H1 (cell line): ENCODE measurements at regions not wholly inside any gene's neighbourhood (a gene's known extent, or its start where the extent isn't known, plus 50 kb on each side); places are given as distances from the start of the nearest gene placed in this dataset.

Experiments used
- CTCF ChIA-PET: fragments of 300-600 bp; sonication (Branson Sonifier 250); formaldehyde crosslinking; loops from one replicate; lab custom pipeline; 2021; ENCODE audit not compliant: partially characterized antibody; lab: Charles Lee
- POLR2A ChIA-PET: fragments of 300-600 bp; sonication (Branson Sonifier 250); formaldehyde crosslinking; loops from one replicate; lab custom pipeline; 2021; ENCODE audit warnings: inconsistent platforms; ENCODE audit not compliant: partially characterized antibody; lab: Charles Lee
- DNase-seq, 2 experiments: peaks; one replicate each; pipeline versions ENCODE4 v3.0.0 to v3.0.0-alpha.2; 2010 to 2022; ENCODE audit warnings: low spot score in 2 of 2, low read depth in 1 of 2, mixed read lengths in 1 of 2
- FAIRE-seq: peaks from 2 replicates; lab custom pipeline; 2011; peaks lifted over from hg19 to GRCh38; lab: Jason Lieb, UNC
- H2AFZ ChIP-seq: 2 replicates; pipeline ENCODE4 v1.8.1; 2012; ENCODE audit warnings: low read length, inconsistent platforms
- H2AK5ac ChIP-seq: 2 replicates; pipeline ENCODE4 v1.6.1; 2013; ENCODE audit warnings: low read depth, low read length
- H2BK120ac ChIP-seq: replicated peaks from 2 replicates; pipeline ENCODE3; 2013; ENCODE audit warnings: low read depth, low read length, inconsistent platforms
- H2BK12ac ChIP-seq: 2 replicates; pipeline ENCODE4 v1.6.1; 2013; ENCODE audit warnings: low read depth, low read length
- H2BK15ac ChIP-seq: 2 replicates; pipeline ENCODE4 v1.6.1; 2013; ENCODE audit warnings: low read length
- H2BK20ac ChIP-seq: 2 replicates; pipeline ENCODE4 v1.6.1; 2013; ENCODE audit warnings: low read length
- H2BK5ac ChIP-seq: 2 replicates; pipeline ENCODE4 v1.6.1; 2013; ENCODE audit warnings: low read depth, low read length
- H3K14ac ChIP-seq: 2 replicates; pipeline ENCODE4 v1.6.1; 2013; ENCODE audit warnings: inconsistent platforms; ENCODE audit not compliant: insufficient read length
- H3K18ac ChIP-seq: 2 replicates; pipeline ENCODE4 v1.6.1; 2013; ENCODE audit warnings: low read length; ENCODE audit errors: extremely low read depth
- H3K23ac ChIP-seq: 2 replicates; pipeline ENCODE4 v1.6.1; 2013; ENCODE audit warnings: inconsistent platforms; ENCODE audit not compliant: insufficient read length
- H3K23me2 ChIP-seq: 2 replicates; pipeline ENCODE4 v1.6.1; 2013; ENCODE audit warnings: low read depth, low read length
- H3K27ac ChIP-seq: 2 replicates; pipeline ENCODE4 v1.6.1; 2011; ENCODE audit warnings: low read depth, low read length, inconsistent platforms
- H3K27me3 ChIP-seq, 4 experiments: replicated peaks in 1 of 4; 1 replicate in 1 of 4; 2 replicates in 3 of 4; pipeline versions ENCODE4 v1.6.1 to v1.8.1; 2011 to 2013; ENCODE audit warnings: low read length in 3 of 4, mild to moderate bottlenecking in 3 of 4, inconsistent platforms in 2 of 4, mixed read lengths in 2 of 4, moderate library complexity in 1 of 4; ENCODE audit not compliant: control insufficient read depth in 3 of 4, insufficient read depth in 3 of 4; ENCODE audit errors: extremely low read depth in 1 of 4
- H3K36me3 ChIP-seq, 4 experiments: 2 replicates each; pipeline versions ENCODE4 v1.6.1 to v1.8.1; 2011 to 2013; ENCODE audit warnings: mild to moderate bottlenecking in 4 of 4, low read length in 3 of 4, moderate library complexity in 2 of 4, control low read depth in 1 of 4, inconsistent platforms in 1 of 4; ENCODE audit not compliant: insufficient read depth in 4 of 4, control insufficient read depth in 2 of 4
- H3K4ac ChIP-seq: replicated peaks from 2 replicates; pipeline ENCODE3; 2013; ENCODE audit warnings: low read length, low read depth, mixed read lengths, inconsistent platforms; ENCODE audit not compliant: insufficient read length
- H3K4me1 ChIP-seq, 4 experiments: replicated peaks in 1 of 4; 1 replicate in 1 of 4; 2 replicates in 3 of 4; pipeline versions ENCODE4 v1.6.1 to v1.8.1; 2011 to 2013; ENCODE audit warnings: low read length in 3 of 4, inconsistent platforms in 2 of 4, mixed read lengths in 1 of 4; ENCODE audit not compliant: insufficient read depth in 4 of 4, control insufficient read depth in 3 of 4
- H3K4me2 ChIP-seq, 2 experiments: 2 replicates each; pipeline versions ENCODE4 v1.6.1 to v1.8.1; 2011 to 2013; ENCODE audit warnings: low read depth in 2 of 2, low read length in 2 of 2, control low read depth in 1 of 2, inconsistent platforms in 1 of 2, mild to moderate bottlenecking in 1 of 2; ENCODE audit not compliant: insufficient read depth in 1 of 2
- H3K4me3 ChIP-seq, 4 experiments: fragments of 200-600, 300-600 bp in 1 of 4; sonication (generic), shearing (Covaris generic), sonication (Bioruptor Twin) in 1 of 4; 2 replicates each; pipeline versions ENCODE4 v1.5.1 to v1.8.1; 2011 to 2016; ENCODE audit warnings: low read length in 4 of 4, low read depth in 3 of 4, control low read depth in 2 of 4, inconsistent platforms in 2 of 4, mild to moderate bottlenecking in 2 of 4, mixed read lengths in 1 of 4, moderate library complexity in 1 of 4; ENCODE audit not compliant: insufficient read depth in 2 of 4; ENCODE audit errors: extremely low read depth in 1 of 4
- H3K56ac ChIP-seq: replicated peaks from 2 replicates; pipeline ENCODE3; 2013; ENCODE audit warnings: low read depth, mild to moderate bottlenecking, mixed read lengths, low read length, inconsistent platforms; ENCODE audit not compliant: insufficient read length
- H3K79me1 ChIP-seq: 2 replicates; pipeline ENCODE4 v1.6.1; 2013; ENCODE audit warnings: low read depth, low read length, control low read depth
- H3K79me2 ChIP-seq, 2 experiments: 2 replicates each; pipeline versions ENCODE4 v1.6.1 to v1.8.1; 2012 to 2013; ENCODE audit warnings: low read length in 2 of 2, mild to moderate bottlenecking in 2 of 2, inconsistent platforms in 1 of 2; ENCODE audit not compliant: insufficient read depth in 2 of 2, control insufficient read depth in 1 of 2
- H3K9ac ChIP-seq, 4 experiments: replicated peaks in 1 of 4; 1 replicate in 1 of 4; 2 replicates in 3 of 4; pipeline versions ENCODE4 v1.6.1 to v1.8.1; 2011 to 2013; ENCODE audit warnings: low read depth in 3 of 4, low read length in 3 of 4, control low read depth in 2 of 4, mild to moderate bottlenecking in 2 of 4, moderate library complexity in 2 of 4, inconsistent platforms in 1 of 4; ENCODE audit errors: extremely low read depth in 1 of 4
- H3K9me3 ChIP-seq, 2 experiments: 2 replicates each; pipeline versions ENCODE4 v1.6.1 to v1.8.1; 2012 to 2013; ENCODE audit warnings: mild to moderate bottlenecking in 2 of 2, moderate library complexity in 2 of 2, control low read depth in 1 of 2, inconsistent platforms in 1 of 2, low read depth in 1 of 2, low read length in 1 of 2, mixed read lengths in 1 of 2; ENCODE audit not compliant: insufficient read depth in 2 of 2
- H4K20me1 ChIP-seq, 2 experiments: replicated peaks in 1 of 2; 2 replicates each; pipeline versions ENCODE3 to v1.8.1; 2011 to 2013; ENCODE audit warnings: inconsistent platforms in 2 of 2, low read length in 2 of 2, mild to moderate bottlenecking in 1 of 2; ENCODE audit not compliant: insufficient read depth in 2 of 2, control insufficient read depth in 1 of 2
- H4K5ac ChIP-seq: 2 replicates; pipeline ENCODE4 v1.6.1; 2013; ENCODE audit warnings: low read length, low read depth, mixed read lengths, inconsistent platforms; ENCODE audit not compliant: insufficient read length
- H4K8ac ChIP-seq: 2 replicates; pipeline ENCODE4 v1.8.0; 2013; ENCODE audit warnings: mild to moderate bottlenecking, moderate library complexity, low read length, inconsistent platforms; ENCODE audit not compliant: insufficient read depth; ENCODE audit errors: extremely low read depth
- H4K91ac ChIP-seq: replicated peaks from 2 replicates; pipeline ENCODE3; 2013; ENCODE audit warnings: low read length, mixed read lengths, inconsistent platforms; ENCODE audit not compliant: insufficient read length
- BACH1 ChIP-seq: IDR thresholded peaks from 2 replicates; pipeline ENCODE4 v1.6.1; 2012; ENCODE audit warnings: low read length, improper control_type of control experiment
- BRCA1 ChIP-seq: IDR thresholded peaks from 2 replicates; pipeline ENCODE4 v1.6.1; 2012; ENCODE audit warnings: low read depth, low read length, improper control_type of control experiment
- CTCF ChIP-seq, 3 experiments: IDR thresholded peaks; 1 replicate in 2 of 3; 2 replicates in 1 of 3; pipeline versions ENCODE4 v1.5.1 to v1.6.1; 2011; ENCODE audit warnings: low read length in 3 of 3, mild to moderate bottlenecking in 3 of 3, inconsistent platforms in 2 of 3, low read depth in 1 of 3, moderate library complexity in 1 of 3; ENCODE audit not compliant: insufficient read depth in 1 of 3; ENCODE audit errors: control extremely low read depth in 1 of 3
- EZH2 ChIP-seq: fragments of 200-600 bp; sonication (generic); IDR thresholded peaks from 2 replicates; pipeline ENCODE4 v1.7.1; 2012; ENCODE audit warnings: low read depth, mild to moderate bottlenecking, moderate library complexity, low read length, inconsistent platforms; ENCODE audit not compliant: severe bottlenecking
- GABPA ChIP-seq: IDR thresholded peaks from 2 replicates; pipeline ENCODE4 v1.6.1; 2011; ENCODE audit warnings: mild to moderate bottlenecking, low read length, moderate library complexity, borderline replicate concordance; ENCODE audit not compliant: insufficient read depth
- GTF2F1 ChIP-seq: IDR thresholded peaks from 2 replicates; pipeline ENCODE4 v1.6.1; 2012; ENCODE audit warnings: low read depth, low read length, improper control_type of control experiment, borderline replicate concordance
- HDAC6 ChIP-seq: IDR thresholded peaks from one replicate; pipeline ENCODE4 v1.7.1; 2012; ENCODE audit warnings: low read depth, mild to moderate bottlenecking, inconsistent platforms, low read length, moderate library complexity
- JUND ChIP-seq: IDR thresholded peaks from 2 replicates; pipeline ENCODE4 v1.6.1; 2011; ENCODE audit warnings: mild to moderate bottlenecking, improper control_type of control experiment, low read length
- NANOG ChIP-seq: IDR thresholded peaks from 2 replicates; pipeline ENCODE4 v1.6.1; 2011; ENCODE audit warnings: low read length, low read depth, mild to moderate bottlenecking, inconsistent platforms; ENCODE audit not compliant: insufficient read depth, poor library complexity, severe bottlenecking
- SUZ12 ChIP-seq: fragments of 200-600 bp; sonication (generic); IDR thresholded peaks from 2 replicates; pipeline ENCODE4 v1.6.1; 2012; ENCODE audit warnings: mild to moderate bottlenecking, inconsistent platforms, low read length, moderate library complexity, mixed read lengths
- WGBS, 2 experiments: shearing (Covaris generic) in 1 of 2; methylation state at CpG; one replicate each; pipeline versions ENCODE4 v1.1.6 to v1.1.7; 2013 to 2015; ENCODE audit warnings: low lambda C conversion rate in 2 of 2, mixed read lengths in 2 of 2, inconsistent platforms in 1 of 2, low coverage in 1 of 2, missing lambda C conversion rate in 1 of 2; ENCODE audit not compliant: insufficient replicate concordance in 2 of 2, insufficient coverage in 1 of 2, insufficient read length in 1 of 2; ENCODE audit errors: extremely low coverage in 1 of 2, missing lambda C conversion rate in 1 of 2; 5-methylcytosine and 5-hydroxymethylcytosine counted together
- TF ChIP-seq, protein P1 (sequence below): IDR thresholded peaks from 2 replicates; pipeline ENCODE4 v1.6.1; 2012; ENCODE audit warnings: inconsistent platforms

DNA sequence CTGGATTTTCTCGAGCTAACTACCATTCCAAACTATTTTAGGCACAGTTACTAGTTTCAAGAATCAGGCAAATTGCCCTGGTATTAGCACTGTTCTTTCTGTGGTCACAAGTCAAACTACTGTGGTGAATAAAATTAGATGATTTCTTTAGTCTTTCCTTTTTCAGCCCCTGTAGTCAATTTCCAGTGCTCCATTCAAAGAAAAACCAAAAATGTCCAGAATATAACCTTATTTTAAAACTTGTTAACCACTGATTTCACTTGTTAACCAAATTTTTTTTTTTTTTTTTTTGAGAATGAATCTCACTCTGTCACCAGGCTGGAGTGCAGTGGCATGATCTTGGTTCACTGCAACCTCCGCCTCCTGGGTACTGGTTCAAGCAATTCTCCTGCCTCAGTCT is 50.6 kb upstream of the USPL1 start:
- CTCF ChIA-PET: interaction anchor here (1.0 to 2.3 kb wide), 3 partner anchors 14 to 88 kb away, joined by 3 to 9 read pairs (median 3); no protein-coding TSS in a partner anchor
- POLR2A ChIA-PET: interaction anchor here (1.7 kb wide), 1 partner anchor 9 kb away, joined by 6 read pairs; no protein-coding TSS in a partner anchor

More for the DNA sequence above, 50.6 kb upstream of the USPL1 start:
- H3K4me1 ChIP-seq: peaks cover 0 to 4% (median under 1%) of the 10 kb centered on the region in 4 experiments; a peak in 1 of 7 replicates
- H3K23me2 ChIP-seq: no peaks in the 10 kb centered on the region
- no peaks in the 10 kb centered on the region for H3K36me3 ChIP-seq
- H4K91ac ChIP-seq: no peak overlapping the region
- H4K5ac ChIP-seq: no peak overlapping the region
- no peak overlapping the region for H2BK5ac ChIP-seq
- no peak for TF ChIP-seq NANOG
- TF ChIP-seq, protein P1, sequence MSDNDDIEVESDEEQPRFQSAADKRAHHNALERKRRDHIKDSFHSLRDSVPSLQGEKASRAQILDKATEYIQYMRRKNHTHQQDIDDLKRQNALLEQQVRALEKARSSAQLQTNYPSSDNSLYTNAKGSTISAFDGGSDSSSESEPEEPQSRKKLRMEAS: no peak
- TF ChIP-seq GABPA: no peak
- no peak for TF ChIP-seq GTF2F1
- TF ChIP-seq HDAC6: no peak
- TF ChIP-seq SUZ12: no peak
- TF ChIP-seq EZH2: no peak
- no peak for TF ChIP-seq CTCF (IDR thresholded peaks at IDR 0.05; ENCODE audit: control extremely low read depth in 1 of 3, insufficient read depth in 1 of 3, low read depth in 1 of 3, low read length in 3 of 3)
- no peak for TF ChIP-seq BRCA1
- no peak for TF ChIP-seq JUND
- no peak for TF ChIP-seq BACH1
- no peak overlapping the region for H2AFZ ChIP-seq
- H3K56ac ChIP-seq: no peak overlapping the region
- no peak overlapping the region for H2BK120ac ChIP-seq
- no peak overlapping the region for H2AK5ac ChIP-seq
- H3K79me1 ChIP-seq: no peaks in the 10 kb centered on the region
- no peak overlapping the region for H3K23ac ChIP-seq
- no peak overlapping the region for H4K8ac ChIP-seq
- no peak overlapping the region for H3K14ac ChIP-seq
- no peak overlapping the region for H2BK20ac ChIP-seq
- no peak overlapping the region for H3K18ac ChIP-seq
- H3K9me3 ChIP-seq: no peaks in the 10 kb centered on the region
- H2BK12ac ChIP-seq: no peak overlapping the region
- H2BK15ac ChIP-seq: no peak overlapping the region
- no peaks in the 10 kb centered on the region for H4K20me1 ChIP-seq
- H3K79me2 ChIP-seq: no peaks in the 10 kb centered on the region
- no peak overlapping the region for H3K4me3 ChIP-seq
- no peak overlapping the region for H3K4me2 ChIP-seq
- H3K27ac ChIP-seq: no peak overlapping the region
- H3K27me3 ChIP-seq: no peaks in the 10 kb centered on the region
- FAIRE-seq (no peak), DNase-seq (no peak)
- H3K9ac ChIP-seq: no peak overlapping the region
- 92% methylated on average over 2 of the region's 2 CpGs; no CpG with 5 or more reads in 1 of the 2 experiments for WGBS, 2 experiments
- H3K4ac ChIP-seq: no peak overlapping the region
